K562 (cell line): ENCODE measurements at regions not wholly inside any gene's neighbourhood (a gene's known extent, or its start where the extent isn't known, plus 50 kb on each side); places are given as distances from the start of the nearest gene placed in this dataset.

Experiments
- SAFB2 ChIP-seq: fragments of 200-400 bp; formaldehyde crosslinking; IDR thresholded peaks from 2 replicates; pipeline ENCODE4 v1.6.1; 2018; ENCODE audit warnings: borderline replicate concordance, low read length, low read depth, moderate library complexity; ENCODE audit not compliant: severe bottlenecking
- TF ChIP-seq, protein P1 (sequence below): sonication (generic); formaldehyde crosslinking; IDR thresholded peaks from 2 replicates; pipeline ENCODE4 v1.9.0; 2022; ENCODE audit warnings: mild to moderate bottlenecking, missing genetic modification reagents

DNA sequence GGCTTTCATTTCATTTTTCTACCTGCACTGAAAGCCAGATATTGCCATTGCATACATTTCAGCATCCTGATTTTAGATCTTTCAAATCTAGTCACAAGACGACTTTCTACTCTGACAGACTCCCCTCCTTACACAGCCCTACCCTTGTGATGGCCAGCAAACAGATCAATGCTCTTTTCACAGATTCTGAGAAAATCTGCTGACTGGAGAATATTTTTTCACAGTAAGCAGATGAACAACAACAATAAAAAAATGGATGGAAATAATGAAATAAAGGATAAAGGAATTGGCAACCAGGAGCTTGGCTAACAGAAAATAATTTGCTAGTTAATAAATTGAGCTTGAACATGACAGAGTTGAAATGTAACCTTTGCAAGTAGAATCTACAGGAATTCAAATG lies 527.2 kb downstream of the IRS1 start:
- TF ChIP-seq SAFB2 = no peak
- TF ChIP-seq, protein P1, sequence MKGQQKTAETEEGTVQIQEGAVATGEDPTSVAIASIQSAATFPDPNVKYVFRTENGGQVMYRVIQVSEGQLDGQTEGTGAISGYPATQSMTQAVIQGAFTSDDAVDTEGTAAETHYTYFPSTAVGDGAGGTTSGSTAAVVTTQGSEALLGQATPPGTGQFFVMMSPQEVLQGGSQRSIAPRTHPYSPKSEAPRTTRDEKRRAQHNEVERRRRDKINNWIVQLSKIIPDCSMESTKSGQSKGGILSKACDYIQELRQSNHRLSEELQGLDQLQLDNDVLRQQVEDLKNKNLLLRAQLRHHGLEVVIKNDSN (CRISPR knock-in tag) = no peak
